ENCODE measurements at regions not wholly inside any gene's neighbourhood (a gene's known extent, or its start where the extent isn't known, plus 50 kb on each side); places are given as distances from the start of the nearest gene placed in this dataset.

DNA sequence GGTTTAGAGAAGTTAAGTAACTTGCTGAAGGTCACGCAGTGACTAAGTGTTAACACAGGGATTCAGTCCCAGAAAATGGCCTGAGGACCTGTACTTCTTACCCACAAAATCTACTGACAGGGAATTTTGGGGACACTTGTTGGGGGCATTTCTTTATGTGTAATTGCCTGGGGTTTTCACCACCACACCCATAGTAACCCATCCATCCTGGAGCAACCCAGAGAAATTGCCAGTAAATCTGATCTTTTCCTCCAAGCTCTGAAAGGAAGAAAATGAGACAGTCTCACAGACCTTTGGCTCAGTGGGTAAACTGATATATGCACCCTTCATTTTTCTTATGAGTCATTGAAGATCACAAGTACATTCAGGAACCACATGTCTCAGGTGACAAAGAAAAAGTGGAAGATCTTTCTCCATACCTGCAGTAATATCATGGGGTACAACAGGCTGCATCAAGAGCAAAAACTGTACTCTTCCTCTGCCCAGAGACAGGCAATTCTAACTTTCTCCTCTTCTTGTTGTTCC, 81.0 kb downstream of the NOG start:
- Histone ChIP-seq H3K9me3 (ENCODE audit: control insufficient read depth, low read length) (no peaks in the 10 kb centered on the region), H3K36me3 (ENCODE audit: control insufficient read depth, insufficient read depth, low read length) (no peaks in the 10 kb centered on the region), H3K4me1 (ENCODE audit: control insufficient read depth, insufficient read depth, low read length, poor library complexity, severe bottlenecking) (peaks cover 15% of the 10 kb centered on the region), H3K4me3 (ENCODE audit: extremely low read depth, insufficient read depth, low read length, poor library complexity, severe bottlenecking) (no peak overlapping the region), H3K27ac (ENCODE audit: low read depth, low read length, severe bottlenecking) (no peak overlapping the region)
- 100% methylated on average over 1 of the region's 1 CpG; no CpG with 5 or more reads in 1 of the 2 experiments for WGBS, 2 experiments (ENCODE audit: insufficient coverage in 2 of 2)

DNA sequence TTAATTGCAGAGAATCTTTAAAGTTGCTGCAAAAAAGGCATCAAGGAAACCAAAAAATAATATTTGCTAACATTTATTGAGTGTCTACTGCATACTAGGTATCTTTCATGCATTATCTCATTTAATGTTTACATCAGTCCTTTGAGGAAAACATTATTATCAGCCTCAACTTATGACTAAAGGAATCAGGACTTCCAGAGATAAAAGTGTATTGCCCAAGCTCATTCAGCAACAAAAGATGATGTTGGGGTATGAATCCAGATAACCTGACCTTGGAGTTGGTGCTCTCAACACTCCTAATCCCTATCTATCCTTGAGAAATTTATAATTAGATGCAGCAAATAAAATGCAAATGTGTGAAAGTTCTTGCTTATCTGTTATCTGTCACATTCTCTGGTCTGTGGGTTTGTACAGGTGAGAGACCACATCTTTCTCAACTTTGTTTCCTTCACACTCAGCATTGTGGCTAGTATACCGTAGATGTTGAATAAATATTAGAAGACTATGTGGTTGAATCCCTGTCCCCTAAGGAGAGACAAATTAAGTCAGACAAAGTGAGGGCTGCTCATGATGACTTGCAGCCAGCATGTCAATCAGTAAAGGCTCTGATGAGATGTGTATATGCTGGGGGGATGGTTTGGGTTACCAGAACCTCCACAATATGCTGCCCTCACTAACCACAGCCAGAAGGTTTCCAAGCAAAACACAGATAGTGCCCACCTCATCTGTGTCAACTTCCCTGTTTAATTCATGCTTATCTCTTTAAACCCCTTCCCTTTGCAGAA, 82.6 kb downstream of the NOG start:
- whole genome bisulfite sequencing, 2 experiments (ENCODE audit: insufficient coverage in 2 of 2): 100% methylated on average over 1 of the region's 1 CpG; no CpG with 5 or more reads in 1 of the 2 experiments
- no peaks in the 10 kb centered on the region for H3K9me3 ChIP-seq (ENCODE audit: control insufficient read depth, low read length)
- no peak overlapping the region for H3K27ac ChIP-seq (ENCODE audit: low read depth, low read length, severe bottlenecking)
- H3K36me3 ChIP-seq (ENCODE audit: control insufficient read depth, insufficient read depth, low read length): no peaks in the 10 kb centered on the region
- no peak overlapping the region for H3K4me3 ChIP-seq (ENCODE audit: extremely low read depth, insufficient read depth, low read length, poor library complexity, severe bottlenecking)
- peaks cover 30% of the 10 kb centered on the region for H3K4me1 ChIP-seq (ENCODE audit: control insufficient read depth, insufficient read depth, low read length, poor library complexity, severe bottlenecking)

DNA sequence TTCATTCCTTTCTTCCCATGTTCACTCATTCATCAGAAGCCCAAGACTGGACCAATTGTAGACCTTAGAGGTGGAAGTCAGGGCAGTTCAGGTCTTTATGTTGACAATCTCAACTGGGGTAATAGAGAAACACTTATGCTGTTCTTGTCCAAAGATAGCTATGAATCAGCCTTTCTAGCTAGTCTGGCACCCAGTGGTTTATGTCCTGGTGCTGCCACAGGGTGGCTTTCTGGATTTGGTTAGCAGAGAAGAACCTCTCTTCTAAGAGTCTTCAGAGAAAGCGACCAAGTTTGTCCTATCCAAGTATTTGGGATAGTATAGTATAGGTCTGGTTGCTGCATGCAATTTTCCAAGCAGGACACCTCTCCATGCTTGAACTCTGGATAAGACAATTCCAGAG, 83.3 kb downstream of the NOG start:
- Histone ChIP-seq H3K4me1 (ENCODE audit: control insufficient read depth, insufficient read depth, low read length, poor library complexity, severe bottlenecking) (peaks cover 37% of the 10 kb centered on the region), H3K36me3 (ENCODE audit: control insufficient read depth, insufficient read depth, low read length) (no peaks in the 10 kb centered on the region), H3K4me3 (ENCODE audit: extremely low read depth, insufficient read depth, low read length, poor library complexity, severe bottlenecking) (no peak overlapping the region), H3K27ac (ENCODE audit: low read depth, low read length, severe bottlenecking) (no peak overlapping the region), H3K9me3 (ENCODE audit: control insufficient read depth, low read length) (no peaks in the 10 kb centered on the region)
- WGBS, 2 experiments (ENCODE audit: insufficient coverage in 2 of 2): no CpG with 5 or more reads among the region's 1 CpG

DNA sequence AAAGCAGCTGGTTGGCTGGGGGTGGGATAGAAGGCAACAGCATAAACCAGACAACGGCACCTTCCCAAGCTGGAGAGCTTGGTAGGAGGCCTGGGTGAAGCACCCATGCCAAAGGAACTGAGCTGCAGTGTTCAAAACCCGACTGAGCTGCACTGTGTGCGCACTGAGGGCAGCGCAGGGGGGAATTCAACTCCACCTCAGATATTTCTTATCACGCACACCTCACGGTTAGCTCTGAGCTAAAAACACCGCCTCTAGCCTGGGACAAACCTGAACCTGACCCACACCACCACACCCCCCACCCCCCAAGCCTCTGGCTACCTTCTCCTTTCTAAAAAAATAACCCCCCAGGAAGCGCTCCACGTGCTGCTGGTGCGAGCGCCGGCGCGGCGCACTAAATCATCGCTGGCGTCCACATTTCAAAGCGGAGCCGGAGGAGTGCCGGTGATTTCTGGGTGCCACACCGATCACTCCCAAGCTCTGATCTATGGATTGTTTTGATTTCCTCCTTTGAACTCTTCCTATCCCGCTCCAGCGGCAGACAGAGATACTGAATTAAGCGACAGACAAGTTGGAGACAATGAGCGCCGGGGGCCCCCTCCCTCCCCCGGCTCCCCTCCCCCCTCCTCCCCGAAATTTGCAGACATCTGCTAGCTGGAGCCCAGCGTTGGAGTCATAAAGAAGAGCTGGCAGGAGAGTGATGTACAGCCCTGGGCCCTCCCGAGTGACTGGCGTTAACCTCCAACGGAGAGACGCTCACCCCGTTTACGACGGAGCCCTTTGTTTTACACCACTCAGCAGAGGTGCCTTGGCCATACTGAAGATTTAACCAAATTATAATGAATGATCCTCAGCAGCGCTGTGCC, 85.0 kb downstream of the NOG start:
- 70 to 74% methylated on average over 25 to 34 of the region's 37 CpGs for WGBS, 2 experiments (ENCODE audit: insufficient coverage in 2 of 2)
- H3K4me3 ChIP-seq (ENCODE audit: extremely low read depth, insufficient read depth, low read length, poor library complexity, severe bottlenecking): no peak overlapping the region
- no peaks in the 10 kb centered on the region for H3K36me3 ChIP-seq (ENCODE audit: control insufficient read depth, insufficient read depth, low read length)
- no peak overlapping the region for H3K27ac ChIP-seq (ENCODE audit: low read depth, low read length, severe bottlenecking)
- H3K4me1 ChIP-seq (ENCODE audit: control insufficient read depth, insufficient read depth, low read length, poor library complexity, severe bottlenecking): peaks cover 47% of the 10 kb centered on the region
- H3K9me3 ChIP-seq (ENCODE audit: control insufficient read depth, low read length): no peaks in the 10 kb centered on the region

DNA sequence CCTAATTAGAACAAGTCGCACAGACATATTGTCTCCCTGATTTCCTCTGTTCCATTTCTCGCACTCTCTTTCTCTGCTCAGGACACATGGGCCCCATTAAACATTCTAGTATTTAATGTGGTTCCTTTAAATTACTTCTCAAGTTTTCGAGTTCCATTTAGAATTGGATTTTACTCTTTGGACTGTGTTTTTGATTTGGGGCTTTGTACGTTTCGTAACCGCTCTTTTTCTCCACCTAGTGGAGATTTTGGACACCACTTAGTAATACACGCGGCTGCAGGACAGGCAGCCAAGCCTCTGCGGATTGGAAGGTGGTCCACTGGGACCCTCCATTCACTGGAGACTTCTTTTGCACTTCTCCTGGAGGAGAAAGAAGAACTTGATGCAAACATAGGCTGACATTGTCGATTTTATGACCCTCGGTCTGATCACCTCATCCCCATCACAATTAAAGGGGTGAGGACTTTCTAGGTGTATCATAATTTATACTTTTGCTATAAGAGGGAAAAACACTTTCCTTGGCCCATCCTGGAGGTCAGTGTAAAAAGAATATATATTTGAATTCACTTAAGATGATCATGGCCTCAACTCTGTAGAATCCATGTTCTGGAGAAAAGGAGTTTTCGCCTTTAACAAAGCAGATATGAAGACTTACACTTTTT, 85.7 kb downstream of the NOG start:
- H3K27ac ChIP-seq (ENCODE audit: low read depth, low read length, severe bottlenecking): peak overlapping the region; percentile 16
- no peak overlapping the region for H3K4me3 ChIP-seq (ENCODE audit: extremely low read depth, insufficient read depth, low read length, poor library complexity, severe bottlenecking)
- H3K9me3 ChIP-seq (ENCODE audit: control insufficient read depth, low read length): no peaks in the 10 kb centered on the region
- peaks cover 47% of the 10 kb centered on the region for H3K4me1 ChIP-seq (ENCODE audit: control insufficient read depth, insufficient read depth, low read length, poor library complexity, severe bottlenecking)
- no peaks in the 10 kb centered on the region for H3K36me3 ChIP-seq (ENCODE audit: control insufficient read depth, insufficient read depth, low read length)
- 49 to 57% methylated on average over 3 to 6 of the region's 12 CpGs for WGBS, 2 experiments (ENCODE audit: insufficient coverage in 2 of 2)

DNA sequence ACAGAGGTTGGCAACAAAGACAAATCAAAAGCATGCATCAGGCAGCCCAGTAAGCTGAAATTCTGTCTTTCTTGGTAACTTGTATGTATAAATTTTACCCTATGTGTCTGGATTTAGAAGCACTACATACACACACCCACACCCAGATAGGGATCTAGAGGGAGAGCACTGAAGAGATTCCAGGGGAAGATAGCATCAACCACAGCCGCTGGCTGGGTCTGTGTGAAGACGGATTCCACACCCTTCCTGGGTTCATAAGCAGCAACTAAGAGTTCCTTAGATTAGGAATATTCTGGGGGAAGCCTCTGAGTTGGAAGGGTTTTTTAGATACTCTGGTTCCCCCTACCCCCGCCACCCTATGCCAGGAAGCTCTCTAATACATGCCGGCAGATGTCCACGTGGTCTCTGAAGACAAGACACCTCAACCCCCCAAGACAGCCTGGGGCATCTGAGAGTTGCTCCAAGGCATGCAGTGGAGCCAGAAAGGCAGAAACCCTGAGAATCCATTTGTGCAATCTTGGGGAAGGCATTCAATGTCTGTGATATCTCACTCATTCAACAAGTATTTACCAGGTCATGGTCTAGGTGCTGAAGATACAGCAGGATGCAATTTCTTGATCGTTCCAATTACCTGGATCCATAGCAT, 86.4 kb downstream of the NOG start:
- 89 to 100% methylated on average over 2 to 6 of the region's 6 CpGs for whole genome bisulfite sequencing, 2 experiments (ENCODE audit: insufficient coverage in 2 of 2)
- H3K36me3 ChIP-seq (ENCODE audit: control insufficient read depth, insufficient read depth, low read length): no peaks in the 10 kb centered on the region
- H3K9me3 ChIP-seq (ENCODE audit: control insufficient read depth, low read length): no peaks in the 10 kb centered on the region
- H3K4me3 ChIP-seq (ENCODE audit: extremely low read depth, insufficient read depth, low read length, poor library complexity, severe bottlenecking): no peak overlapping the region
- peak overlapping the region; percentile 16 for H3K27ac ChIP-seq (ENCODE audit: low read depth, low read length, severe bottlenecking)
- H3K4me1 ChIP-seq (ENCODE audit: control insufficient read depth, insufficient read depth, low read length, poor library complexity, severe bottlenecking): peaks cover 47% of the 10 kb centered on the region

DNA sequence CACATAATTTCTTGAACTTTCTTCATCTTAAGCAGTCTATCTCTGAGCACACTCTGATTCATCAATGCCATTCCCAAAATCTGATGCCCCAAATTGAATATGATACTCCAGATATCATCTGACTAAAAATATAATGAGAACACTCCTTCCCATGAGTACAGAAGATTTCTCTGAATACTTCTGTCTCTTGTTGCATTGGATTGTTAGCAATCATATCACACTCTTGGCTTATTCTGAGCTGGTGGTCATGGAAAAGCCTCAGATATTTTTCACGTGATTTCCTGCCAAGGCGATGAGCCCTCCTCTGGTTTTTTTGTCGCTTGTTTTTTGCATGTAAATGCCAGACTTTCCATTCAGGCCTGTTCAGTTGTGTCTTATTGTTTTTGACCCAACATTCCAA, 87.2 kb downstream of the NOG start:
- Histone ChIP-seq H3K27ac (ENCODE audit: low read depth, low read length, severe bottlenecking) (no peak overlapping the region), H3K9me3 (ENCODE audit: control insufficient read depth, low read length) (no peaks in the 10 kb centered on the region), H3K36me3 (ENCODE audit: control insufficient read depth, insufficient read depth, low read length) (no peaks in the 10 kb centered on the region), H3K4me3 (ENCODE audit: extremely low read depth, insufficient read depth, low read length, poor library complexity, severe bottlenecking) (no peak overlapping the region), H3K4me1 (ENCODE audit: control insufficient read depth, insufficient read depth, low read length, poor library complexity, severe bottlenecking) (peaks cover 47% of the 10 kb centered on the region)
- 87 to 89% methylated on average over 3 of the region's 3 CpGs for WGBS, 2 experiments (ENCODE audit: insufficient coverage in 2 of 2)

DNA sequence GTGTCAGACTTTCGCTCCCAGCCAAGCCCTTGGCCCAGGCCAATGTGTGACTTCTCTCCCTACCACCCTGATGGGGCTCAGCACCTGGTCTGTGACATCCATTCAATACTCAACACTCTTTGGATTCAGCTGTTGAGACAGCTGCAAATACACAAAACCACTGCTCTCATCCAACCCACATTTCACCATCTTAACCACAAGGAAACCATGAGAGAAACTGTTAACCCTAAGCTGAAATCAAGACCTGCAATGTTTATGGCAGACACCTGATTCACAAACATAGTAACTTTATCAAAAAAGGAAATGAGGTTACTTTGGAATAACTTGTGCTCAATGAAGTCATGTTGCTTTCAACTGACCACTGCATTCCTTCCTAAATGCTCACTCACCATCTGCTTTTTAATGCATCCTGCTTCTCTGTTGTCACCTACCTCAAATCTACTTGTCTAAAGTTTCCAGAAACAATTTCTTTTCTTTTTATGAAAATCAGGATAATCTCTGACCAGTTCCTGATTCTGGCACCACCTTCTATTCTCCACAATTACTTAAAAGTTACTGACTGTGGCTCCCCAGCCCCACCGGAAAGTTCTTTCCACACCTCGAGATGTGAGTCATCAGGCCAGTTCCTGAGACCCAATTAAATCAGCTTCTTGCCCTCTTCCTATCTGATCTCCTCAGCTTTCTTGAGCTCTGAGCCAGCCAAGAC, 88.2 kb downstream of the NOG start:
- WGBS, 2 experiments (ENCODE audit: insufficient coverage in 2 of 2): 80 to 84% methylated on average over 3 of the region's 3 CpGs
- H3K9me3 ChIP-seq (ENCODE audit: control insufficient read depth, low read length): peaks cover 8% of the 10 kb centered on the region
- no peak overlapping the region for H3K4me3 ChIP-seq (ENCODE audit: extremely low read depth, insufficient read depth, low read length, poor library complexity, severe bottlenecking)
- peaks cover 45% of the 10 kb centered on the region for H3K4me1 ChIP-seq (ENCODE audit: control insufficient read depth, insufficient read depth, low read length, poor library complexity, severe bottlenecking)
- peak overlapping the region; percentile 67 for H3K27ac ChIP-seq (ENCODE audit: low read depth, low read length, severe bottlenecking)
- no peaks in the 10 kb centered on the region for H3K36me3 ChIP-seq (ENCODE audit: control insufficient read depth, insufficient read depth, low read length)

DNA sequence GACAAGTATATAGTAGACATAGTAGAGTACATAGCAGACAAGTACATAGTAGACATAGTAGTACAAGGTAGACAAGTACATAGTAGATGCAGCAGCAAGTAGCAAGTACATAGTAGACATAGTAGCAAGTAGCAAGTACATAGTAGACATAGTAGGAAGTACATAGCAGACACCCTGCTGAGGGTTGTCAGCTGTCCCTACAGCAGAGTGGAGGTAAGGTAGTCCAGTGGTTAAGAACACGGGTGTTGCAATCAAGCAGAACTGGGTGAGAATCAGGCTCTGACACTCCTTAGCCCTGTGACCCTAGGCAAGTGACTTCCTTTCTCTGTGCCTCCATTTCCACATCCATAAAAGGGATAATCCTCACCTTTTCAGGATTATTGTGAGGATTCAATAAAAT, 94.7 kb downstream of the NOG start:
- Histone ChIP-seq H3K4me3 (ENCODE audit: extremely low read depth, insufficient read depth, low read length, poor library complexity, severe bottlenecking) (no peak overlapping the region), H3K27ac (ENCODE audit: low read depth, low read length, severe bottlenecking) (no peak overlapping the region), H3K36me3 (ENCODE audit: control insufficient read depth, insufficient read depth, low read length) (no peaks in the 10 kb centered on the region), H3K9me3 (ENCODE audit: control insufficient read depth, low read length) (peaks cover 8% of the 10 kb centered on the region), H3K4me1 (ENCODE audit: control insufficient read depth, insufficient read depth, low read length, poor library complexity, severe bottlenecking) (no peaks in the 10 kb centered on the region)
- WGBS, 2 experiments (ENCODE audit: insufficient coverage in 2 of 2): 80% methylated on average over 1 of the region's 1 CpG; no CpG with 5 or more reads in 1 of the 2 experiments

All from mesodermal cell (in vitro differentiated cells).